22Rv1 (cell line): ENCODE measurements at regions not wholly inside any gene's neighbourhood (a gene's known extent, or its start where the extent isn't known, plus 50 kb on each side); places are given as distances from the start of the nearest gene placed in this dataset.

Experiments
- ZFX ChIP-seq: fragments of 450-650 bp; IDR thresholded peaks from 2 replicates; pipeline ENCODE4 v1.6.1; 2017; ENCODE audit warnings: antibody characterized with exemption, borderline replicate concordance
- TF ChIP-seq, protein P1 (sequence below): fragments of 450-650 bp; IDR thresholded peaks from 2 replicates; pipeline ENCODE4 v1.5.1; 2017; ENCODE audit warnings: mild to moderate bottlenecking

DNA sequence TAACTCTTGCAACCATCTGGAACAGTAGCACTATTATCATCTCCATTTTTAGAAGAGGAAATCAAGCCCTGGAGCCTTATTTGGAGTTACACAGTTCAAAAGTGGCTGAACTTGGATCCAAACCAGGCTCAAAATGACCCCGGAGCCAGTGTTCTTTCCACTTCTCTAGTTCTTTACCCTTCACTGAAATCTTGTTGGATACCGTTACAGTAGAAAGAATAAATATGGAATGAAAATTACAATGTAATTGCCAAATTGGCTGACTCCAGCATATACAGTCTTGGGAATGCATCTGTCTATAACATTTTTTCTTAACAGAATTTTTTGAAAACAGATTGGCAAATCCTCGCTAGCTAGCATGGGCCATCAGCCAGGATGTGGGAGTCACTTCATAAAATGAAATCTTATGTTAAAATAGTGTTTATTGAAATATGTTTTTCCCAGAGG is 261.4 kb downstream of the CTH start:
- TF ChIP-seq, protein P1, sequence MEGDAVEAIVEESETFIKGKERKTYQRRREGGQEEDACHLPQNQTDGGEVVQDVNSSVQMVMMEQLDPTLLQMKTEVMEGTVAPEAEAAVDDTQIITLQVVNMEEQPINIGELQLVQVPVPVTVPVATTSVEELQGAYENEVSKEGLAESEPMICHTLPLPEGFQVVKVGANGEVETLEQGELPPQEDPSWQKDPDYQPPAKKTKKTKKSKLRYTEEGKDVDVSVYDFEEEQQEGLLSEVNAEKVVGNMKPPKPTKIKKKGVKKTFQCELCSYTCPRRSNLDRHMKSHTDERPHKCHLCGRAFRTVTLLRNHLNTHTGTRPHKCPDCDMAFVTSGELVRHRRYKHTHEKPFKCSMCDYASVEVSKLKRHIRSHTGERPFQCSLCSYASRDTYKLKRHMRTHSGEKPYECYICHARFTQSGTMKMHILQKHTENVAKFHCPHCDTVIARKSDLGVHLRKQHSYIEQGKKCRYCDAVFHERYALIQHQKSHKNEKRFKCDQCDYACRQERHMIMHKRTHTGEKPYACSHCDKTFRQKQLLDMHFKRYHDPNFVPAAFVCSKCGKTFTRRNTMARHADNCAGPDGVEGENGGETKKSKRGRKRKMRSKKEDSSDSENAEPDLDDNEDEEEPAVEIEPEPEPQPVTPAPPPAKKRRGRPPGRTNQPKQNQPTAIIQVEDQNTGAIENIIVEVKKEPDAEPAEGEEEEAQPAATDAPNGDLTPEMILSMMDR = no peak
- TF ChIP-seq ZFX = no peak
